ENCODE measurements at regions not wholly inside any gene's neighbourhood (a gene's known extent, or its start where the extent isn't known, plus 50 kb on each side); places are given as distances from the start of the nearest gene placed in this dataset.

GRCh38 chr17:34001246-34001645 is 253.8 kb upstream of the CCL2 start:
- no peak for TF ChIP-seq ISL1 (CRISPR knock-in tag; IDR thresholded peaks at IDR 0.05)
- TF ChIP-seq GLIS3 (CRISPR knock-in tag; IDR thresholded peaks at IDR 0.05), result no peak
- TF ChIP-seq ZNF8 (CRISPR knock-in tag; IDR thresholded peaks at IDR 0.05), result no peak
